ENCODE measurements at regions not wholly inside any gene's neighbourhood (a gene's known extent, or its start where the extent isn't known, plus 50 kb on each side); places are given as distances from the start of the nearest gene placed in this dataset.

- no peak for TF ChIP-seq POLR2A (IDR thresholded peaks at IDR 0.05)
- TF ChIP-seq CTCF (IDR thresholded peaks at IDR 0.05): no peak
- Histone ChIP-seq H3K27ac (no peak overlapping the region), H3K27me3 (no peaks in the 10 kb centered on the region), H3K9me3 (no peaks in the 10 kb centered on the region), H3K36me3 (no peaks in the 10 kb centered on the region), H3K4me1 (no peaks in the 10 kb centered on the region), H3K4me3 (no peak overlapping the region)
- WGBS (ENCODE audit: insufficient coverage, low coverage, low lambda C conversion rate, missing lambda C conversion rate): 35% methylated on average over 4 of the region's 16 CpGs
- DNase-seq (no peak), ATAC-seq (no peak)
- intact Hi-C loops (cut with DNase I): no loop called here
These were observed 214.8 kb upstream of the RAB6C start for GRCh38 chr2:129764376-129765325.

- ATAC-seq (no peak), DNase-seq (no peak)
- Histone ChIP-seq H3K4me1 (no peaks in the 10 kb centered on the region), H3K36me3 (no peaks in the 10 kb centered on the region), H3K9me3 (no peaks in the 10 kb centered on the region), H3K4me3 (no peak overlapping the region), H3K27ac (no peak overlapping the region), H3K27me3 (no peaks in the 10 kb centered on the region)
- TF ChIP-seq POLR2A (IDR thresholded peaks at IDR 0.05) (no peak), CTCF (IDR thresholded peaks at IDR 0.05) (no peak)
- WGBS (ENCODE audit: insufficient coverage, low coverage, low lambda C conversion rate, missing lambda C conversion rate): 56% methylated on average over 1 of the region's 4 CpGs
- intact Hi-C loops (cut with DNase I): no loop called here
These were observed 214.2 kb upstream of the RAB6C start for GRCh38 chr2:129765326-129765677.

GRCh38 chr2:129765678-129766351 is 213.7 kb upstream of the RAB6C start:
- DNase-seq: no peak
- intact Hi-C loops (cut with DNase I): no loop called here

GRCh38 chr2:129766374-129766993 is 213.0 kb upstream of the RAB6C start:
- H3K4me3 ChIP-seq: no peak overlapping the region
- DNase-seq (no peak), ATAC-seq (no peak)
- intact Hi-C loops (cut with DNase I): no loop called here
- H3K27me3 ChIP-seq: no peaks in the 10 kb centered on the region
- H3K9me3 ChIP-seq: no peaks in the 10 kb centered on the region
- no peaks in the 10 kb centered on the region for H3K4me1 ChIP-seq
- no peaks in the 10 kb centered on the region for H3K36me3 ChIP-seq
- TF ChIP-seq CTCF (IDR thresholded peaks at IDR 0.05): no peak
- TF ChIP-seq POLR2A (IDR thresholded peaks at IDR 0.05): no peak
- WGBS (ENCODE audit: insufficient coverage, low coverage, low lambda C conversion rate, missing lambda C conversion rate): 68% methylated on average over 10 of the region's 16 CpGs
- no peak overlapping the region for H3K27ac ChIP-seq

More at GRCh38 chr2:129765678-129766351, 213.7 kb upstream of the RAB6C start:
- no peaks in the 10 kb centered on the region for H3K27me3 ChIP-seq
- no peak for ATAC-seq
- H3K4me3 ChIP-seq: no peak overlapping the region
- H3K4me1 ChIP-seq: no peaks in the 10 kb centered on the region
- no peaks in the 10 kb centered on the region for H3K9me3 ChIP-seq
- 29% methylated on average over 5 of the region's 16 CpGs for WGBS (ENCODE audit: insufficient coverage, low coverage, low lambda C conversion rate, missing lambda C conversion rate)
- no peak overlapping the region for H3K27ac ChIP-seq
- TF ChIP-seq POLR2A (IDR thresholded peaks at IDR 0.05) (no peak), CTCF (IDR thresholded peaks at IDR 0.05) (no peak)
- no peaks in the 10 kb centered on the region for H3K36me3 ChIP-seq

Data from right lobe of liver (tissue), 6 donors.